Stimulated activated CD8-positive, alpha-beta memory T cell treated with anti-CD3 and anti-CD28 coated beads, Interleukin-2, amount 100 ng/mL, for 1 hour (primary cell): ENCODE measurements at regions not wholly inside any gene's neighbourhood (a gene's known extent, or its start where the extent isn't known, plus 50 kb on each side); places are given as distances from the start of the nearest gene placed in this dataset.
"Not testable (repeated sequence)": the region's sequence is repeated elsewhere in the genome, so short reads cannot be mapped to it uniquely, and the experiment has no call there.

Source experiments
- DNase-seq, 2 donors: peaks; one replicate each; pipeline ENCODE4 v3.0.0-alpha.2; 2020; ENCODE audit warnings: low read depth in 2 of 2

- DNase-seq, result no peak
These were observed 431.9 kb upstream of the RGS17 start for GRCh38 chr6:153563001-153563400.

- DNase-seq, result no peak
These were observed 422.5 kb upstream of the RGS17 start for GRCh38 chr6:153553627-153554026.

- no peak for DNase-seq
These were observed 408.5 kb upstream of the RGS17 start for GRCh38 chr6:153539602-153540001.

- no peak for DNase-seq
These were observed 407.4 kb upstream of the RGS17 start for GRCh38 chr6:153538491-153538890.

- no peak for DNase-seq
These were observed 406.3 kb upstream of the RGS17 start for GRCh38 chr6:153537422-153537821.

- no peak for DNase-seq
These were observed 395.4 kb upstream of the RGS17 start for GRCh38 chr6:153526479-153526878.

GRCh38 chr6:153525998-153526397 lies 394.9 kb upstream of the RGS17 start:
- no peak for DNase-seq

- DNase-seq, result no peak
These were observed 392.3 kb upstream of the RGS17 start for GRCh38 chr6:153523390-153523789.

GRCh38 chr6:153511896-153512496 lies 380.9 kb upstream of the RGS17 start:
- DNase-seq, result no peak

- no peak for DNase-seq
These were observed 372.7 kb upstream of the RGS17 start for GRCh38 chr6:153503810-153504209.

GRCh38 chr6:153493501-153493900 lies 362.4 kb upstream of the RGS17 start:
- no peak for DNase-seq

GRCh38 chr6:153489479-153489878 lies 358.4 kb upstream of the RGS17 start:
- DNase-seq, result no peak

- DNase-seq, result no peak
These were observed 357.2 kb upstream of the RGS17 start for GRCh38 chr6:153488267-153488666.

- no peak for DNase-seq
These were observed 354.0 kb upstream of the RGS17 start for GRCh38 chr6:153485072-153485471.

GRCh38 chr6:153484056-153484455 lies 353.0 kb upstream of the RGS17 start:
- no peak for DNase-seq

- DNase-seq, result no peak
These were observed 345.2 kb upstream of the RGS17 start for GRCh38 chr6:153476243-153476642.

- DNase-seq, result no peak
These were observed 334.0 kb upstream of the RGS17 start for GRCh38 chr6:153465050-153465449.

- no peak for DNase-seq
These were observed 318.2 kb upstream of the RGS17 start for GRCh38 chr6:153449279-153449678.

GRCh38 chr6:153442749-153443148 lies 311.7 kb upstream of the RGS17 start:
- not testable (repeated sequence) for DNase-seq

GRCh38 chr6:153442096-153442495 lies 311.0 kb upstream of the RGS17 start:
- DNase-seq, result no peak

GRCh38 chr6:153437193-153437592 lies 306.1 kb upstream of the RGS17 start:
- no peak for DNase-seq

GRCh38 chr6:153436351-153436750 lies 305.3 kb upstream of the RGS17 start:
- no peak for DNase-seq

- DNase-seq, result no peak
These were observed 304.7 kb upstream of the RGS17 start for GRCh38 chr6:153435787-153436186.

GRCh38 chr6:153425536-153425935 lies 294.5 kb upstream of the RGS17 start:
- DNase-seq, result no peak
